HFFc6 (cell line): ENCODE measurements at regions not wholly inside any gene's neighbourhood (a gene's known extent, or its start where the extent isn't known, plus 50 kb on each side); places are given as distances from the start of the nearest gene placed in this dataset.
"Not testable (repeated sequence)": the region's sequence is repeated elsewhere in the genome, so short reads cannot be mapped to it uniquely, and the experiment has no call there.

Experiments used
- DNase-seq: peaks from one replicate; pipeline ENCODE4 v3.0.0-alpha.2; 2018
- H3K27ac Mint-ChIP-seq: 2 replicates; pipeline ENCODE4 v1.8.0; 2020; ENCODE audit warnings: mild to moderate bottlenecking, mixed read lengths
- H3K27me3 Mint-ChIP-seq: 2 replicates; pipeline ENCODE4 v1.8.0; 2021; ENCODE audit warnings: mild to moderate bottlenecking, moderate library complexity, mixed read lengths; ENCODE audit not compliant: insufficient read depth
- H3K36me3 Mint-ChIP-seq: 2 replicates; pipeline ENCODE4 v1.8.0; 2021; ENCODE audit warnings: low read depth, mixed read lengths
- H3K4me1 Mint-ChIP-seq: 2 replicates; pipeline ENCODE4 v1.8.0; 2020; ENCODE audit warnings: low read depth, mixed read lengths
- H3K4me3 Mint-ChIP-seq: 2 replicates; pipeline ENCODE4 v1.8.0; 2020; ENCODE audit warnings: mild to moderate bottlenecking, moderate library complexity, mixed read lengths
- H3K9me3 Mint-ChIP-seq: 2 replicates; pipeline ENCODE4 v1.8.0; 2020; ENCODE audit warnings: mild to moderate bottlenecking, mixed read lengths
- TF ChIP-seq, protein P1 (sequence below): fragments of 200-600 bp; sonication (generic); IDR thresholded peaks from 2 replicates; pipeline ENCODE4 v1.5.0; 2021; ENCODE audit warnings: antibody characterized with exemption, mild to moderate bottlenecking

DNA sequence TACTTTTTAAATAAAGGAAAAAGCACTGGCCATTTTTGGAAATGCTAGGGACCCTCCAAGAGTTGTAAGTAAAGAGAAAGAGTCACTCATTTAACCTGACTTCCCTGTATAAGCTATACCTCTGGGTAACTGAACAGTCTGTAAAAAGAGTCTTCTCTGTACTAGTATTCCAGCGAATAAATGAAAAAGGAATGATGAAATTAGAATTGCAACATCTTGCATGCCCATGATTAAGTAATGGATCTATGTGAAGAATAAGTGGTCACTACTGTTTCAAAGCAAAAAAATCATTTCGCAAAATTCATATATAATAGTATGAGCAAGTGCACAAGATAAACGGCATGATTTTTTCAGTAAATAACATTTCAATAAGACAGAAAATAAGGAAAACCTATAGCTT is 116.8 kb downstream of the ZFAND4 start:
- H3K27ac Mint-ChIP-seq = no peak overlapping the region
- no peaks in the 10 kb centered on the region for H3K9me3 Mint-ChIP-seq
- H3K4me3 Mint-ChIP-seq = no peak overlapping the region
- H3K27me3 Mint-ChIP-seq = no peaks in the 10 kb centered on the region
- peaks cover 10% of the 10 kb centered on the region; the same call in 1 of the 2 replicates for H3K4me1 Mint-ChIP-seq
- H3K36me3 Mint-ChIP-seq = no peaks in the 10 kb centered on the region
- DNase-seq = no peak
- TF ChIP-seq, protein P1, sequence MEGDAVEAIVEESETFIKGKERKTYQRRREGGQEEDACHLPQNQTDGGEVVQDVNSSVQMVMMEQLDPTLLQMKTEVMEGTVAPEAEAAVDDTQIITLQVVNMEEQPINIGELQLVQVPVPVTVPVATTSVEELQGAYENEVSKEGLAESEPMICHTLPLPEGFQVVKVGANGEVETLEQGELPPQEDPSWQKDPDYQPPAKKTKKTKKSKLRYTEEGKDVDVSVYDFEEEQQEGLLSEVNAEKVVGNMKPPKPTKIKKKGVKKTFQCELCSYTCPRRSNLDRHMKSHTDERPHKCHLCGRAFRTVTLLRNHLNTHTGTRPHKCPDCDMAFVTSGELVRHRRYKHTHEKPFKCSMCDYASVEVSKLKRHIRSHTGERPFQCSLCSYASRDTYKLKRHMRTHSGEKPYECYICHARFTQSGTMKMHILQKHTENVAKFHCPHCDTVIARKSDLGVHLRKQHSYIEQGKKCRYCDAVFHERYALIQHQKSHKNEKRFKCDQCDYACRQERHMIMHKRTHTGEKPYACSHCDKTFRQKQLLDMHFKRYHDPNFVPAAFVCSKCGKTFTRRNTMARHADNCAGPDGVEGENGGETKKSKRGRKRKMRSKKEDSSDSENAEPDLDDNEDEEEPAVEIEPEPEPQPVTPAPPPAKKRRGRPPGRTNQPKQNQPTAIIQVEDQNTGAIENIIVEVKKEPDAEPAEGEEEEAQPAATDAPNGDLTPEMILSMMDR = no peak

DNA sequence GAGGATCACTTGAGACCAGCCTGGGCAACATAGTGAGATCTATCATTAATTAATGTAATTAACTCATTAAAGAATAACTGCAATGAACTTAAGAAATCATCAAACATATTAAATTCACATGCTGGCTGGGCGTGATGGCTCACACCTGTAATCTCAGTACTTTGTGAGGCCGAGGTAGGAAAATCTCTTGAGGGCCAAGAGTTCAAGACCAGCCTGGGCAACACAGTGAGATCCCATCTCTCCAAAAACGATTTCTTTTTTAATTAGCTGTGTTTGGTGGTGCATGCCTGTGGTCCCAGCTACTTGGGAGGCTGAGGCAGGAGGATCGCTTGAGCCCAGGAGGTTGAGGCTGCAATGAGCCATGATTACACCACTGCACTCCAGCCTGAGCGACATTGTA is 117.2 kb downstream of the ZFAND4 start:
- not testable (repeated sequence) for H3K36me3 Mint-ChIP-seq, H3K27me3 Mint-ChIP-seq, DNase-seq, H3K4me3 Mint-ChIP-seq, H3K9me3 Mint-ChIP-seq, H3K27ac Mint-ChIP-seq
- H3K4me1 Mint-ChIP-seq = peaks cover 10% of the 10 kb centered on the region; the same call in 1 of the 2 replicates

DNA sequence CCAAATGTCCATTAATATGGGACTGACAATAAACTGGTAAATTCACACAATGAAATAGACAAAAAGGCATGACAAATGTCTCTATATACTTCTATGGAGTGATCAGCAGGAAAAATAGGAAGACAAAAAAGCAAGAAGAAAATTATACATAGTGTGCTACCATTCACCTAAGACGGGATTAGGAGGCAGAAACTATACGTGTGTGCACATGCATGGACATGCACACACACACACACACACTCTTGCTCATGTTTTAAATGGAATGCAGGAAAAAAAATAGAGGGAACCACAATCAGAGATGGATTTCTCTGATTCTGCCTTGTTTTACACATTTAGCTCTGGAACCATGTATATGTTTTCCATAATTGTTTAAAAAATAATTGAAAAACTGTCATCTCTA is 119.0 kb downstream of the ZFAND4 start:
- Mint-ChIP-seq H3K4me3 (no peak overlapping the region), H3K27me3 (no peaks in the 10 kb centered on the region), H3K36me3 (no peaks in the 10 kb centered on the region), H3K9me3 (no peaks in the 10 kb centered on the region), H3K27ac (no peak overlapping the region), H3K4me1 (peaks cover 10% of the 10 kb centered on the region; the same call in 1 of the 2 replicates)
- TF ChIP-seq, protein P1 = no peak
- DNase-seq = no peak

DNA sequence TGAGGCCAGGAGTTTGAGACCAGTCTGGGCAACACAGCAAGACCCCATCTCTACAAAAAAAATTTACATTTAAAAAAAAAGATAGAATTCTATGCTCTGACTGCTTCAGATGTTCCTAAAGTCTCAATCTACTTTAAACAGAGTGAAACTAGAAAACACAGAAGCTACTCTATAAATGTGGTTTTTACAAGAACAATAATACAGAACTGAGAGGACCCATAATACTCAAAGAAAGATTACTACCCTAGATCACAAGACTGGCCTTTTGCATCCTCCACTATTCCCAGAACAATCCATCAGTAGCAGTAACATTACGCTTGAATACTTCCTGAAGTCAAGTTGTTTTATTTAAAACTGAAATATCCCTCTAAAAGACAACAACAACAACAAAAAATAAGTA is 119.4 kb downstream of the ZFAND4 start:
- Mint-ChIP-seq H3K27me3 (no peaks in the 10 kb centered on the region), H3K36me3 (no peaks in the 10 kb centered on the region)
- DNase-seq = no peak

DNA sequence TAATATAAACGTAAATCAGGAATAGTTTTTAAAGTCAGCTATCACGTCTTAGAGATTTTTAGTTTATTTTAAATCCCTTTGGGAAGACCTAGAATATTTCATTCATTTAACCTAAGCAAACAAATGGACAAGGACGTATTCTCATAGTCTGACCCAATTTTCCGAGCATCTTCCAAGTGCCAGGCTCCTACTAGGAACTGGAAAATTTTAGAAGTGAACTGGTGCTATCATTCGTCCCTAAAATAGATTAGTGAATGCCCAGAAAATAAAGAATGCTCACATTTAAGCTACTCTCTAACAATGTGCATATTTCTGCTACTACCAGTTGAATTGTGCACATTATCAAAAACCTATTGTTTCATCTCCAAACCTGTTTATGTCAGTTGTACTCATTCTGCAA is 120.1 kb downstream of the ZFAND4 start:
- TF ChIP-seq, protein P1 = no peak
- Mint-ChIP-seq H3K4me3 (no peak overlapping the region), H3K9me3 (no peaks in the 10 kb centered on the region), H3K4me1 (peaks cover 9% of the 10 kb centered on the region; the same call in 1 of the 2 replicates), H3K27me3 (no peaks in the 10 kb centered on the region), H3K36me3 (no peaks in the 10 kb centered on the region), H3K27ac (no peak overlapping the region)
- no peak for DNase-seq

More for the DNA sequence above, 119.4 kb downstream of the ZFAND4 start:
- Mint-ChIP-seq H3K4me1 (peaks cover 10% of the 10 kb centered on the region; the same call in 1 of the 2 replicates), H3K9me3 (no peaks in the 10 kb centered on the region), H3K27ac (no peak overlapping the region), H3K4me3 (no peak overlapping the region)
- TF ChIP-seq, protein P1 = no peak

DNA sequence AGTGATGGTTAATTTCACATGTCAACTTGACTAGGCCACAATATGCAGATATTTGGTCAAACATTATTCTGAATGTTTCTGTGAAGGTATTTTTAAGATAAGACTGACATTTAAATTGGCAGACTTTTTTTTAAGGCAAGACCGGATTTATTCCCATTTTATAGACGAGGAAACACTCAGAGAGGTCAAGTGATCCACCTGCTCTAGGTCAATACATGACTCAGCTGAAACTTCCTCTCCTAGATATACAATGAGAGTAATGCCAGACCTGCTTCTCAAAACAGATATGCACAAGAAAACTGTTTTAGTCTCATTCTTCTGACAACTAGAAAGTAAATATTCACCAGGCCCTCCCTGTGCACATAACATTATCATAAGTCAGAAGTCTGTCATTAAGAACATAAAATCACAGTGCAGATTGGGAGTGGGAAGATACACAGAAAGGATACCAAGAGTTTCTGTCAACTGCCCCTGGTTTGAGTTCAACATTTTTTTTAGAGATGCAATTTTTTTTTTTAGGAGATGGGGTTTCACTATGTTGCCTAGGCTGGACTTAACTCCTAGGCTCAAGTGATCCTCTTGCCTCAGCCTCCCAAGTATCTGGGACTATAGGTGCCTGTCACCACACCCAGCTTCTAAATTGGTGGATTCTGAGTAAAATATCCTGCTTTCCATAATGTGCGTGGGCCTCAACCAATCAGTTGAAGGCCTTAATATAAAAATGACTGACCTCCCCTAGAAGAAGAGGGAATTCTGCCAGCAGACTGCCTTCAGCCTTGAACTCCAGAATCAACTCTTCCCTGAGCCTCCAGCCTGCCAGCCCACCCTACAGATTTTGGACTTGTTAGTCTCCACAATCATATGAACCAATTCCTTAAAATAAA is 121.4 kb downstream of the ZFAND4 start:
- H3K36me3 Mint-ChIP-seq = no peaks in the 10 kb centered on the region
- TF ChIP-seq, protein P1 = no peak
- no peak overlapping the region for H3K4me3 Mint-ChIP-seq
- 0 out of 2 replicates have a peak, but pooled peaks cover 5% of the 10 kb centered on the region for H3K4me1 Mint-ChIP-seq
- no peak overlapping the region for H3K27ac Mint-ChIP-seq
- H3K27me3 Mint-ChIP-seq = no peaks in the 10 kb centered on the region
- DNase-seq = no peak
- no peaks in the 10 kb centered on the region for H3K9me3 Mint-ChIP-seq
